K562 (cell line): ENCODE measurements at regions not wholly inside any gene's neighbourhood (a gene's known extent, or its start where the extent isn't known, plus 50 kb on each side); places are given as distances from the start of the nearest gene placed in this dataset.

Experiments
- ATAC-seq: fragments of 200-7000 bp; cut with Tn5 transposase; 3 replicates; pipeline ENCODE4 v1.9.1; 2020; ENCODE audit warnings: moderate library complexity
- BruUV-seq: library from RNA; stranded (reverse); fragments of 400-500 nt; replicated peaks from 2 replicates; lab custom pipeline; 2021; lab: Mats Ljungman, UMichigan
- CTCF ChIA-PET: fragments of 300-600 bp; formaldehyde crosslinking; extraction: SDS; loops from one replicate; lab custom pipeline; 2021; ENCODE audit warnings: low intra/inter-chr PET ratio; lab: Yijun Ruan, JAX
- POLR2A ChIA-PET: fragments of 300-600, 350-650 bp; sonication (Branson Sonifier 250); formaldehyde crosslinking; extraction: SDS; loops from one replicate; lab custom pipeline; 2021; ENCODE audit warnings: antibody characterized with exemption, inconsistent platforms; lab: Yijun Ruan, JAX
- DNase-seq, 4 experiments: peaks; one replicate each; pipeline versions ENCODE4 v3.0.0 to v3.0.0-alpha.2; 2011 to 2018; ENCODE audit warnings: low spot score in 3 of 4, mixed read lengths in 3 of 4; ENCODE audit errors: extremely low read depth in 1 of 4
- FAIRE-seq: peaks from 2 replicates; lab custom pipeline; 2011; peaks lifted over from hg19 to GRCh38; lab: Jason Lieb, UNC
- H2AFZ ChIP-seq: 2 replicates; pipeline ENCODE4 v1.6.0; 2011; ENCODE audit warnings: low read depth, low read length, control low read depth, inconsistent platforms
- H3K27ac ChIP-seq: fragments of 200-600 bp; 3 replicates; pipeline ENCODE4 v1.8.0; 2011; ENCODE audit warnings: low read depth, mild to moderate bottlenecking, control low read depth, inconsistent platforms, low read length, moderate library complexity, mixed read lengths; ENCODE audit errors: extremely low read depth
- H3K27me3 ChIP-seq, 2 experiments: fragments of 300-600 bp in 1 of 2; 2 replicates in 1 of 2; 3 replicates in 1 of 2; pipeline versions ENCODE4 v1.6.0 to v1.8.0; 2011; ENCODE audit warnings: inconsistent platforms in 2 of 2, low read length in 2 of 2, mild to moderate bottlenecking in 1 of 2, mixed read lengths in 1 of 2, moderate library complexity in 1 of 2; ENCODE audit not compliant: control insufficient read depth in 2 of 2, insufficient read depth in 2 of 2
- H3K36me3 ChIP-seq: fragments of 300-600 bp; 3 replicates; pipeline ENCODE4 v1.8.0; 2011; ENCODE audit warnings: mild to moderate bottlenecking, low read length, inconsistent platforms; ENCODE audit not compliant: control insufficient read depth, insufficient read depth
- H3K4me1 ChIP-seq, 2 experiments: fragments of 200-600 bp in 1 of 2; replicated peaks in 1 of 2; 2 replicates in 1 of 2; 3 replicates in 1 of 2; pipeline versions ENCODE4 v1.5.1 to v1.8.0; 2011; ENCODE audit warnings: inconsistent platforms in 2 of 2, low read length in 2 of 2, mild to moderate bottlenecking in 1 of 2, mixed read lengths in 1 of 2, moderate library complexity in 1 of 2; ENCODE audit not compliant: control insufficient read depth in 2 of 2, insufficient read depth in 2 of 2
- H3K4me2 ChIP-seq: 2 replicates; pipeline ENCODE4 v1.6.1; 2011; ENCODE audit warnings: low read length, control low read depth, inconsistent platforms, mixed read lengths; ENCODE audit not compliant: insufficient read depth
- H3K4me3 ChIP-seq: fragments of 200-600 bp; sonication (generic), shearing (Covaris generic); 2 replicates; pipeline ENCODE4 v1.5.1; 2016; ENCODE audit warnings: control low read depth, inconsistent platforms
- H3K79me2 ChIP-seq: fragments of 200-600 bp; 3 replicates; pipeline ENCODE4 v1.8.0; 2011; ENCODE audit warnings: low read length, inconsistent platforms; ENCODE audit not compliant: control insufficient read depth, insufficient read depth
- H3K9ac ChIP-seq, 2 experiments: 2 replicates each; pipeline versions ENCODE4 v1.6.0 to v1.6.1; 2011; ENCODE audit warnings: low read depth in 2 of 2, low read length in 2 of 2, control low read depth in 1 of 2, inconsistent platforms in 1 of 2, mild to moderate bottlenecking in 1 of 2, mixed read lengths in 1 of 2; ENCODE audit not compliant: insufficient read depth in 1 of 2
- H3K9me1 ChIP-seq: one replicate; pipeline ENCODE4 v1.6.0; 2011; ENCODE audit warnings: inconsistent platforms, mild to moderate bottlenecking, low read length, moderate library complexity; ENCODE audit not compliant: control insufficient read depth, insufficient read depth
- H3K9me3 ChIP-seq: replicated peaks from 2 replicates; pipeline ENCODE4 v1.5.1; 2011; ENCODE audit warnings: low read depth, low read length, inconsistent platforms; ENCODE audit not compliant: control insufficient read depth, insufficient read depth
- H4K20me1 ChIP-seq: replicated peaks from 2 replicates; pipeline ENCODE4 v1.6.1; 2011; ENCODE audit warnings: low read length, inconsistent platforms, mixed read lengths; ENCODE audit not compliant: control insufficient read depth, insufficient read depth
- CREBBP ChIP-seq: IDR thresholded peaks from one replicate; pipeline ENCODE4 v1.6.1; 2012; ENCODE audit warnings: low read depth, mild to moderate bottlenecking, control low read depth, inconsistent platforms, low read length
- ETV6 ChIP-seq, 3 experiments: fragments of 150-350 bp in 1 of 3; sonication (generic) in 1 of 3; formaldehyde crosslinking in 1 of 3; IDR thresholded peaks; 2 replicates each; pipeline versions ENCODE4 v1.6.1 to v1.8.0; 2014 to 2022; ENCODE audit warnings: borderline replicate concordance in 2 of 3, low read depth in 2 of 3, antibody characterized with exemption in 1 of 3, low read length in 1 of 3, mild to moderate bottlenecking in 1 of 3, missing genetic modification reagents in 1 of 3
- HDAC2 ChIP-seq: fragments of 450-650 bp; IDR thresholded peaks from 2 replicates; pipeline ENCODE4 v1.6.1; 2016; ENCODE audit warnings: mild to moderate bottlenecking
- MBD2 ChIP-seq: sonication (generic); IDR thresholded peaks from 2 replicates; pipeline ENCODE4 v1.6.1; 2016; ENCODE audit warnings: low read depth, borderline replicate concordance
- NCOA4 ChIP-seq: fragments of 450-650 bp; IDR thresholded peaks from 2 replicates; pipeline ENCODE4 v1.6.1; 2018; ENCODE audit warnings: mild to moderate bottlenecking; ENCODE audit not compliant: partially characterized antibody
- POLR2AphosphoS5 ChIP-seq: IDR thresholded peaks from 2 replicates; pipeline ENCODE4 v1.6.1; 2011; ENCODE audit warnings: mild to moderate bottlenecking, low read depth, low read length, moderate library complexity; ENCODE audit not compliant: control insufficient read depth, insufficient read depth
- ZBTB17 ChIP-seq: fragments of 450-650 bp; formaldehyde crosslinking; IDR thresholded peaks from 2 replicates; pipeline ENCODE4 v1.4.0; 2020; ENCODE audit warnings: mild to moderate bottlenecking
- ZNF311 ChIP-seq: fragments of 250-450 bp; sonication (Bioruptor Pico); IDR thresholded peaks from 2 replicates; pipeline ENCODE4 v1.4.0; 2020; ENCODE audit warnings: mild to moderate bottlenecking, moderate library complexity
- ZNF589 ChIP-seq: fragments of 200-800 bp; sonication (Bioruptor generic); IDR thresholded peaks from 2 replicates; pipeline ENCODE4 v1.6.1; 2016; ENCODE audit warnings: low read depth, missing genetic modification characterization, missing compliant biosample characterization
- WGBS: fragments of 100-300 bp; shearing (Covaris generic); methylation state at CpG from one replicate; pipeline ENCODE4 v1.1.6; 2016; ENCODE audit warnings: low coverage, mixed read lengths; ENCODE audit not compliant: insufficient coverage; ENCODE audit errors: missing lambda C conversion rate; 5-methylcytosine and 5-hydroxymethylcytosine counted together
- in situ Hi-C: fragments of 300-500 bp; cut with MboI; formaldehyde crosslinking; loops from 4 replicates; pipeline ENCODE4 v1.15.0; 2018; ENCODE audit warnings: inconsistent platforms, mixed read lengths
- intact Hi-C: fragments of 100-400 bp; cut with micrococcal nuclease; formaldehyde crosslinking; loops from 2 replicates; pipeline ENCODE4 v1.14.2; 2022

GRCh38 chr5:168209244-168209995, 82.0 kb upstream of the WWC1 start:
- intact Hi-C loops, result no loop called here
- POLR2A ChIA-PET, result interaction anchor here (0.5 kb wide), 1 partner anchor 1593 kb away, joined by 3 read pairs; no protein-coding TSS in a partner anchor
- CTCF ChIA-PET, result no interaction called here
- H3K4me2 ChIP-seq, result no peak overlapping the region
- no peak overlapping the region for H3K4me3 ChIP-seq
- no peaks in the 10 kb centered on the region for H3K36me3 ChIP-seq
- in situ Hi-C loops, result no loop called here
- 0% methylated on average over 1 of the region's 1 CpG for WGBS
- TF ChIP-seq ETV6 (IDR thresholded peaks at IDR 0.05; ENCODE audit: borderline replicate concordance in 1 of 2, low read depth in 2 of 2, low read length in 1 of 2), result no peak
- TF ChIP-seq ETV6 (CRISPR knock-in tag; IDR thresholded peaks at IDR 0.05; ENCODE audit: borderline replicate concordance), result no peak
- no peak for TF ChIP-seq NCOA4
- no peak for FAIRE-seq
- no peak for DNase-seq
- no peak overlapping the region for H2AFZ ChIP-seq
- H3K9ac ChIP-seq, result no peak overlapping the region
- BruUV-seq, result no TSS peak
- no peaks in the 10 kb centered on the region for H3K4me1 ChIP-seq
- H3K9me3 ChIP-seq, result no peaks in the 10 kb centered on the region
- H3K79me2 ChIP-seq, result no peaks in the 10 kb centered on the region
- H3K27me3 ChIP-seq, result no peaks in the 10 kb centered on the region
- H4K20me1 ChIP-seq, result no peaks in the 10 kb centered on the region
- no peaks in the 10 kb centered on the region for H3K9me1 ChIP-seq
- no peak for ATAC-seq
- no peak overlapping the region for H3K27ac ChIP-seq

- no peak for FAIRE-seq
- no peak for DNase-seq
- no peaks in the 10 kb centered on the region for H3K79me2 ChIP-seq
- in situ Hi-C loops, result no loop called here
- H3K9ac ChIP-seq, result no peak overlapping the region
- no peak overlapping the region for H3K27ac ChIP-seq
- no peak overlapping the region for H2AFZ ChIP-seq
- no peak for ATAC-seq
- ChIA-PET CTCF (no interaction called here), POLR2A (interaction anchor here (0.5 kb wide), 1 partner anchor 1594 kb away, joined by 3 read pairs; no protein-coding TSS in a partner anchor)
- H3K9me3 ChIP-seq, result no peaks in the 10 kb centered on the region
- intact Hi-C loops, result no loop called here
- no TSS peak for BruUV-seq
- TF ChIP-seq ZBTB17 (CRISPR knock-in tag), result no peak
- no peak for TF ChIP-seq MBD2
- no peak for TF ChIP-seq ZNF589 (CRISPR knock-in tag)
- no peak for TF ChIP-seq POLR2AphosphoS5
- no peak for TF ChIP-seq CREBBP
- no peak for TF ChIP-seq HDAC2
- TF ChIP-seq ZNF311 (CRISPR knock-in tag), result no peak
- 0% methylated on average over 3 of the region's 3 CpGs for WGBS
- no peaks in the 10 kb centered on the region for H3K36me3 ChIP-seq
- no peak overlapping the region for H3K4me3 ChIP-seq
- H3K9me1 ChIP-seq, result no peaks in the 10 kb centered on the region
- no peak overlapping the region for H3K4me2 ChIP-seq
- H3K27me3 ChIP-seq, result no peaks in the 10 kb centered on the region
- H4K20me1 ChIP-seq, result no peaks in the 10 kb centered on the region
- H3K4me1 ChIP-seq, result no peaks in the 10 kb centered on the region
Observed at GRCh38 chr5:168209997-168210396, 81.4 kb upstream of the WWC1 start.
